Gastroesophageal sphincter (tissue), 3 donors: ENCODE measurements at regions not wholly inside any gene's neighbourhood (a gene's known extent, or its start where the extent isn't known, plus 50 kb on each side); places are given as distances from the start of the nearest gene placed in this dataset.

Experiments used
- EP300 ChIP-seq: sonication (generic); formaldehyde crosslinking; IDR thresholded peaks from one replicate; pipeline ENCODE4 v1.6.1; 2017; ENCODE audit warnings: antibody characterized with exemption, mild to moderate bottlenecking
- POLR2A ChIP-seq, 2 donors: fragments of 450-650 bp; IDR thresholded peaks; one replicate each; pipeline ENCODE4 v1.6.1; 2017; ENCODE audit warnings: antibody characterized with exemption in 2 of 2, mild to moderate bottlenecking in 2 of 2, moderate library complexity in 1 of 2
- POLR2AphosphoS5 ChIP-seq: sonication (generic); formaldehyde crosslinking; IDR thresholded peaks from one replicate; pipeline ENCODE4 v1.6.1; 2017; ENCODE audit warnings: antibody characterized with exemption
- TF ChIP-seq, protein P1 (sequence below), 4 experiments: fragments of 200-600 bp in 2 of 4; fragments of 450-650 bp in 2 of 4; sonication (generic) in 1 of 4; IDR thresholded peaks; one replicate each; pipeline ENCODE4 v1.5.1; 2017 to 2019; ENCODE audit warnings: antibody characterized with exemption in 4 of 4, mild to moderate bottlenecking in 2 of 4, moderate library complexity in 2 of 4

DNA sequence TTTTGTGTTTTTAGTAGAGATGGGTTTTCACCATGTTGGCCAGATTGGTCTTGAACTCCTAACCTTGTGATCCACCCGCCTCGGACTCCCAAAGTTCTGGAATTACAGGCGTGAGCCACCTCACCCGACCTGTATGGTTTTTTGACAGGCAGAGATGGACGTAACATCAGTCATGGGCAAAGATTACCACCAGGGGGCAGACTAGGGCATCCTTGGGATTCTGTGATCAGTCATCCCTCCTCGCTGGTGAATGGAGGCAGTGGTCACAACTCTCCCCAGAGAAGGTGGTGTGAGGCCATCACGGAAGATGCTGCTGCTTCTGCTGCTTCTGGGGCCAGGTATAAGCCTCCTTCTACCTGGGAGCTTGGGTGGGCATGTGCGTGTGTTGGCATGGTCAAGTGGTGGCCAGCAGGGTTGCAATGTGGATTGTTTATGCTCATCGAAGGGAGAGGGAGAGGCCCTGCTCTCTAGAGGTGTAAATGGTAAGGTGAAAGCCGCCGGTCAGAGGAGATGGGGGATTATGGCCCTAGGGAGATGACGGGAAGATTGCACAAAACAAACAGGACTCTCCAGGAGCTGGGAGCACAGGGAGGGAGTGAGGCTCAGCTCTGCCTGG is 122.7 kb upstream of the PRSS1 start:
- TF ChIP-seq POLR2AphosphoS5 (no peak), POLR2A (IDR thresholded peaks at IDR 0.05) (no peak), EP300 (no peak)
- TF ChIP-seq, protein P1, sequence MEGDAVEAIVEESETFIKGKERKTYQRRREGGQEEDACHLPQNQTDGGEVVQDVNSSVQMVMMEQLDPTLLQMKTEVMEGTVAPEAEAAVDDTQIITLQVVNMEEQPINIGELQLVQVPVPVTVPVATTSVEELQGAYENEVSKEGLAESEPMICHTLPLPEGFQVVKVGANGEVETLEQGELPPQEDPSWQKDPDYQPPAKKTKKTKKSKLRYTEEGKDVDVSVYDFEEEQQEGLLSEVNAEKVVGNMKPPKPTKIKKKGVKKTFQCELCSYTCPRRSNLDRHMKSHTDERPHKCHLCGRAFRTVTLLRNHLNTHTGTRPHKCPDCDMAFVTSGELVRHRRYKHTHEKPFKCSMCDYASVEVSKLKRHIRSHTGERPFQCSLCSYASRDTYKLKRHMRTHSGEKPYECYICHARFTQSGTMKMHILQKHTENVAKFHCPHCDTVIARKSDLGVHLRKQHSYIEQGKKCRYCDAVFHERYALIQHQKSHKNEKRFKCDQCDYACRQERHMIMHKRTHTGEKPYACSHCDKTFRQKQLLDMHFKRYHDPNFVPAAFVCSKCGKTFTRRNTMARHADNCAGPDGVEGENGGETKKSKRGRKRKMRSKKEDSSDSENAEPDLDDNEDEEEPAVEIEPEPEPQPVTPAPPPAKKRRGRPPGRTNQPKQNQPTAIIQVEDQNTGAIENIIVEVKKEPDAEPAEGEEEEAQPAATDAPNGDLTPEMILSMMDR (IDR thresholded peaks at IDR 0.05), result peak in 1 of 4 experiments; percentile 46
